Stomach (tissue), 8 donors: ENCODE measurements at regions not wholly inside any gene's neighbourhood (a gene's known extent, or its start where the extent isn't known, plus 50 kb on each side); places are given as distances from the start of the nearest gene placed in this dataset.
"Not testable (repeated sequence)": the region's sequence is repeated elsewhere in the genome, so short reads cannot be mapped to it uniquely, and the experiment has no call there.

Source experiments
- DNase-seq, 2 donors: peaks; one replicate each; pipeline versions ENCODE4 v3.0.0 to v3.0.0-alpha.2; 2013 to 2019
- H3K27ac ChIP-seq, 5 donors: fragments of 200-600 bp in 4 of 5; sonication (generic) in 4 of 5; one replicate each; pipeline ENCODE4 v1.5.1; 2013 to 2019; ENCODE audit warnings: mild to moderate bottlenecking in 1 of 5, moderate library complexity in 1 of 5
- H3K27me3 ChIP-seq, 3 donors: fragments of 200-600 bp; sonication (generic); one replicate each; pipeline ENCODE4 v1.5.1; 2017 to 2019; ENCODE audit warnings: mixed run types in 1 of 3
- H3K36me3 ChIP-seq, 4 donors: fragments of 200-600 bp; sonication (generic); 1 replicate in 3 of 4; 2 replicates in 1 of 4; pipeline ENCODE4 v1.5.1; 2016 to 2019
- H3K4me1 ChIP-seq, 4 donors: fragments of 200-600 bp; sonication (generic); one replicate each; pipeline ENCODE4 v1.5.1; 2016 to 2019
- H3K4me3 ChIP-seq, 4 donors: fragments of 200-600 bp; sonication (generic) in 3 of 4; one replicate each; pipeline ENCODE4 v1.5.1; 2016 to 2019; ENCODE audit warnings: mild to moderate bottlenecking in 1 of 4
- H3K9me3 ChIP-seq, 4 donors: fragments of 200-600 bp; sonication (generic); one replicate each; pipeline ENCODE4 v1.5.1; 2016 to 2019
- CTCF ChIP-seq, 7 experiments: fragments of 450-650 bp in 4 of 7; fragments of 200-600 bp in 3 of 7; sonication (generic) in 3 of 7; IDR thresholded peaks; one replicate each; pipeline ENCODE4 v1.5.1; 2016 to 2019; ENCODE audit warnings: antibody characterized with exemption in 7 of 7, control low read depth in 2 of 7, mild to moderate bottlenecking in 1 of 7
- EP300 ChIP-seq: sonication (generic); formaldehyde crosslinking; IDR thresholded peaks from one replicate; pipeline ENCODE4 v1.6.1; 2017; ENCODE audit warnings: antibody characterized with exemption
- POLR2A ChIP-seq, 4 donors: fragments of 450-650 bp; IDR thresholded peaks; one replicate each; pipeline ENCODE4 v1.6.1; 2016; ENCODE audit warnings: antibody characterized with exemption in 4 of 4, control low read depth in 2 of 4, mild to moderate bottlenecking in 1 of 4, moderate library complexity in 1 of 4
- POLR2AphosphoS5 ChIP-seq, 3 donors: sonication (generic); formaldehyde crosslinking; IDR thresholded peaks; one replicate each; pipeline ENCODE4 v1.6.1; 2016; ENCODE audit warnings: antibody characterized with exemption in 3 of 3
- WGBS, 5 donors: extraction: QIAGEN DNeasy Blood & Tissue Kit in 3 of 5; methylation state at CpG; one replicate each; pipeline versions ENCODE4 v1.1.5 to v1.1.7; 2013 to 2018; 5-methylcytosine and 5-hydroxymethylcytosine counted together
- intact Hi-C: fragments of 100-400 bp; cut with DNase I; formaldehyde crosslinking; loops from one replicate; pipeline ENCODE4 v1.15.1; 2023; ENCODE audit warnings: low total_unique reads
- donor health status: healthy with polysubstance abuse.
- donor health status: Bipolar disorder and iron deficiency.
- donor health status: healthy.

- peaks cover 4 to 20% (median 9%) of the 10 kb centered on the region in 4 donors for H3K4me1 ChIP-seq
- no peaks in the 10 kb centered on the region for H3K27me3 ChIP-seq
- intact Hi-C loops: no loop called here
- no peak overlapping the region for H3K27ac ChIP-seq
- H3K4me3 ChIP-seq: no peak overlapping the region
- DNase-seq: no peak
- H3K36me3 ChIP-seq: peaks cover 0 to 6% (median 4%) of the 10 kb centered on the region in 4 donors
- TF ChIP-seq POLR2A (IDR thresholded peaks at IDR 0.05) (no peak), POLR2AphosphoS5 (IDR thresholded peaks at IDR 0.05) (no peak), CTCF (IDR thresholded peaks at IDR 0.05) (no peak), EP300 (no peak)
- no peaks in the 10 kb centered on the region for H3K9me3 ChIP-seq
These were observed 69.2 kb downstream of the SLC41A2 start for GRCh38 chr12:104888892-104889291.

- H3K4me3 ChIP-seq: no peak overlapping the region
- H3K27me3 ChIP-seq: no peaks in the 10 kb centered on the region
- H3K27ac ChIP-seq: no peak overlapping the region
- H3K9me3 ChIP-seq: no peaks in the 10 kb centered on the region
- peaks cover 4 to 20% (median 9%) of the 10 kb centered on the region in 4 donors for H3K4me1 ChIP-seq
- intact Hi-C loops: no loop called here
- DNase-seq: no peak
- WGBS, 5 donors: 65 to 80% (median 79%) methylated on average over 2 of the region's 2 CpGs
- H3K36me3 ChIP-seq: peaks cover 0 to 10% (median 8%) of the 10 kb centered on the region in 4 donors
- TF ChIP-seq POLR2AphosphoS5 (IDR thresholded peaks at IDR 0.05) (no peak), POLR2A (IDR thresholded peaks at IDR 0.05) (no peak), CTCF (IDR thresholded peaks at IDR 0.05) (no peak), EP300 (no peak)
These were observed 69.6 kb downstream of the SLC41A2 start for GRCh38 chr12:104888481-104888880.

GRCh38 chr12:104887452-104887851, 70.6 kb downstream of the SLC41A2 start:
- intact Hi-C loops: no loop called here
- H3K4me1 ChIP-seq: peaks cover 4 to 20% (median 9%) of the 10 kb centered on the region in 4 donors
- peaks cover 0 to 14% (median 8%) of the 10 kb centered on the region in 4 donors for H3K36me3 ChIP-seq
- no peak for DNase-seq
- TF ChIP-seq POLR2AphosphoS5 (IDR thresholded peaks at IDR 0.05) (no peak), POLR2A (IDR thresholded peaks at IDR 0.05) (no peak), CTCF (IDR thresholded peaks at IDR 0.05) (no peak), EP300 (no peak)
- no peaks in the 10 kb centered on the region for H3K9me3 ChIP-seq
- 68 to 81% (median 75%) methylated on average over 2 of the region's 2 CpGs for WGBS, 5 donors
- no peak overlapping the region for H3K27ac ChIP-seq
- no peaks in the 10 kb centered on the region for H3K27me3 ChIP-seq
- H3K4me3 ChIP-seq: no peak overlapping the region

- Histone ChIP-seq H3K4me1 (peaks cover 4 to 20% (median 9%) of the 10 kb centered on the region in 4 donors), H3K9me3 (no peaks in the 10 kb centered on the region), H3K27ac (no peak overlapping the region), H3K36me3 (peaks cover 0 to 14% (median 8%) of the 10 kb centered on the region in 4 donors), H3K27me3 (no peaks in the 10 kb centered on the region), H3K4me3 (no peak overlapping the region)
- DNase-seq: peak in 1 of 2 donors; percentile 58
- TF ChIP-seq POLR2A (IDR thresholded peaks at IDR 0.05): no peak
- no peak for TF ChIP-seq EP300
- TF ChIP-seq POLR2AphosphoS5 (IDR thresholded peaks at IDR 0.05): no peak
- no peak for TF ChIP-seq CTCF (IDR thresholded peaks at IDR 0.05)
- 30 to 41% (median 34%) methylated on average over 3 of the region's 3 CpGs for WGBS, 5 donors
- intact Hi-C loops: no loop called here
These were observed 71.4 kb downstream of the SLC41A2 start for GRCh38 chr12:104886418-104887401.

- 92 to 98% (median 96%) methylated on average over 1 to 3 of the region's 3 CpGs for WGBS, 5 donors
- H3K9me3 ChIP-seq, H3K27ac ChIP-seq, H3K36me3 ChIP-seq, H3K4me3 ChIP-seq, H3K4me1 ChIP-seq, H3K27me3 ChIP-seq, DNase-seq: not testable (repeated sequence)
- intact Hi-C loops: loop anchor here (5.0 kb wide), 1 partner anchor 497 kb away; no protein-coding TSS in a partner anchor
These were observed 79.2 kb downstream of the SLC41A2 start for GRCh38 chr12:104878858-104879257.
